HEK293T (cell line): ENCODE measurements at regions not wholly inside any gene's neighbourhood (a gene's known extent, or its start where the extent isn't known, plus 50 kb on each side); places are given as distances from the start of the nearest gene placed in this dataset.

Experiments used
- ARNT ChIP-seq: fragments of 450-650 bp; IDR thresholded peaks from 2 replicates; pipeline ENCODE4 v1.6.1; 2017; ENCODE audit warnings: mild to moderate bottlenecking
- BHLHE40 ChIP-seq: fragments of 450-650 bp; IDR thresholded peaks from 2 replicates; pipeline ENCODE4 v1.6.1; 2016; ENCODE audit warnings: mild to moderate bottlenecking, moderate library complexity, borderline replicate concordance
- FOXA1 ChIP-seq: fragments of 450-650 bp; IDR thresholded peaks from 2 replicates; pipeline ENCODE4 v1.6.1; 2016; ENCODE audit warnings: mild to moderate bottlenecking
- FOXK2 ChIP-seq: fragments of 450-650 bp; IDR thresholded peaks from 2 replicates; pipeline ENCODE4 v1.6.1; 2016; ENCODE audit warnings: mild to moderate bottlenecking
- HDGF ChIP-seq: fragments of 450-650 bp; IDR thresholded peaks from 2 replicates; pipeline ENCODE4 v1.6.1; 2017; ENCODE audit warnings: antibody characterized with exemption, borderline replicate concordance
- LEF1 ChIP-seq: fragments of 450-650 bp; IDR thresholded peaks from 2 replicates; pipeline ENCODE4 v1.6.1; 2017; ENCODE audit warnings: mild to moderate bottlenecking, borderline replicate concordance
- NFRKB ChIP-seq: fragments of 450-650 bp; IDR thresholded peaks from 2 replicates; pipeline ENCODE4 v1.6.1; 2016; ENCODE audit warnings: mild to moderate bottlenecking, moderate library complexity
- SP1 ChIP-seq: fragments of 450-650 bp; IDR thresholded peaks from 2 replicates; pipeline ENCODE4 v1.6.1; 2017
- SUZ12 ChIP-seq: fragments of 450-650 bp; IDR thresholded peaks from 2 replicates; pipeline ENCODE4 v1.6.1; 2016; ENCODE audit warnings: mild to moderate bottlenecking
- ZNF384 ChIP-seq: fragments of 450-650 bp; IDR thresholded peaks from 2 replicates; pipeline ENCODE4 v1.6.1; 2016
- TF ChIP-seq, protein P1 (sequence below): fragments of 450-650 bp; IDR thresholded peaks from 2 replicates; pipeline ENCODE4 v1.6.1; 2016

GRCh38 chr2:234632527-234633391 lies 135.9 kb upstream of the ARL4C start:
- TF ChIP-seq ARNT (no peak), BHLHE40 (no peak), HDGF (no peak), SP1 (no peak), FOXA1 (no peak), SUZ12 (no peak), NFRKB (no peak), FOXK2 (no peak), ZNF384 (no peak), LEF1 (no peak)
- TF ChIP-seq, protein P1, sequence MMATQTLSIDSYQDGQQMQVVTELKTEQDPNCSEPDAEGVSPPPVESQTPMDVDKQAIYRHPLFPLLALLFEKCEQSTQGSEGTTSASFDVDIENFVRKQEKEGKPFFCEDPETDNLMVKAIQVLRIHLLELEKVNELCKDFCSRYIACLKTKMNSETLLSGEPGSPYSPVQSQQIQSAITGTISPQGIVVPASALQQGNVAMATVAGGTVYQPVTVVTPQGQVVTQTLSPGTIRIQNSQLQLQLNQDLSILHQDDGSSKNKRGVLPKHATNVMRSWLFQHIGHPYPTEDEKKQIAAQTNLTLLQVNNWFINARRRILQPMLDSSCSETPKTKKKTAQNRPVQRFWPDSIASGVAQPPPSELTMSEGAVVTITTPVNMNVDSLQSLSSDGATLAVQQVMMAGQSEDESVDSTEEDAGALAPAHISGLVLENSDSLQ, result no peak
